Dermis microvascular lymphatic vessel endothelial cell (primary cell): ENCODE measurements at regions not wholly inside any gene's neighbourhood (a gene's known extent, or its start where the extent isn't known, plus 50 kb on each side); places are given as distances from the start of the nearest gene placed in this dataset.
A peak's percentile ranks its signal among the peaks of the same experiment; 100 is the strongest.
"Not testable (repeated sequence)": the region's sequence is repeated elsewhere in the genome, so short reads cannot be mapped to it uniquely, and the experiment has no call there.

ENCODE experiments used
- DNase-seq, 2 donors: peaks; one replicate each; pipeline versions ENCODE4 v3.0.0 to v3.0.0-alpha.2; 2010; ENCODE audit warnings: low read depth in 2 of 2

DNA sequence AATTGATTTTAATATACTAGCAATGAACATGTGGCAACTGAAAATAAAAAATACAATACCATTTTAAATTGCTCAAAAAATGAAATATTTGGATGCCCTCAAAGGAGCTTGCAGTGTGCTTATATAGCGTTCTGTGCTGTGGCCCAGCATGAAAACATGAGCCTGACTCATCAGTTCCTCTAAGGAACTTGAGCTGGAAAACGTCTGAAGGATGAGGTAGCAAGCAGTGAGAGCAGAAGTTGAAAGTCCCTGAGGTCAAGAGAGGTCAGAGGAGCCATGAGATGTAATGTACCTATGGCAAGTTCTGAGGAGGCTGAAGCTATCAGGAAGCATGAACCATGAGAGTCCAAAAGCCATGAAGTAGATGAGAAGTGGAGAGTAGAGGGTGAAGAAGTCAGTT, 59.7 kb downstream of the HMGB3 start:
- DNase-seq = no peak

DNA sequence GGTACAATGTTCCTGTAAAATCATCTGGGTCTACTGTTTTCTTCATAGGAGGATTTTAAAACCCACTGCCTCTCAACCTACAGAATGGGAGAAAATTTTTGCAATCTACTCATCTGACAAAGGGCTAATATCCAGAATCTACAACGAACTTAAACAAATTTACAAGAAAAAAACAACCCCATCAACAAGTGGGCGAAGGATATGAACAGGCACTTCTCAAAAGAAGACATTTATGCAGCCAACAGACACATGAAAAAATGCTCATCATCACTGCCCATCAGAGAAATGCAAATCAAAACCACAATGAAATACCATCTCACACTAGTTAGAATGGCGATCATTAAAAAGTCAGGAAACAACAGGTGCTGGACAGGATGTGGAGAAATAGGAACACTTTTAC, 83.2 kb downstream of the HMGB3 start:
- not testable (repeated sequence) for DNase-seq

DNA sequence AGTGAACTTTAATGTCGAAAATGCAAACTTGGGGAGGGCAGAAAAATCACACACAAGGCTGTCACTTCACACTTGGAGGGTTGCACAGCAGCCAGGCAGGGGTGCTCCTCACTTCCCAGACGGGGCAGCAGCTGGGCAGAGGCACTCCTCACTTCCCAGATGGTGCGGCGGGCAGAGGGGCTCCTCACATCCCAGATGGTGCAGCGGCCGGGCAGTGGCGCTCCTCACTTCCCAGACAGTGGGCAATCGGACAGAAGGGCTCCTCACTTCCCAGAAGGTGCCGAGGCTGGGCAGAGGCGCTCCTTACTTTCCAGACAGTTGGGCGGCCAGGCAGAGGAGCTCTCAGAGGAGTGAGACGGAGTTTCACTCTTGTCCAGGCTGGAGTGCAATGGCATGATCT, 90.6 kb downstream of the HMGB3 start:
- DNase-seq = no peak

DNA sequence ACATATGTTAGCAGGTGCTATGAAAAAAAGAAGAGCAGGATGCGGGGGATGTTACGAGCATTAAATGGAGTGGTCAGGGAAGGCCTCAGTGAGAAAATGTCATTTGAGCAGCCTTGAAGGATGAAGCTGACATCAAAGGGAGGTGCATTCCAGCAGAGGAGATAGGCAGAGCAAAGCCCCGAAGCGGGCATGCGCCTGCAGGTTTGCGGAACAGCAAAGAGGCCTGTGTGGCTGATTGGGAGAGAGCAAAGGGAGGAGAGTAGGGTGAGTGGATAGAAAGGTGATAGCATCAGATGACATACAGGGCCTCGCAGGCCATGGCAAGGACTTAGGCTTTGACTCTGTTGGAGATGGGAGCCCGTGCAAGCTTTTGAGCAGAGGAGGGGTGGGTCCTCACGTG, 95.4 kb upstream of the GPR50 start:
- no peak for DNase-seq

DNA sequence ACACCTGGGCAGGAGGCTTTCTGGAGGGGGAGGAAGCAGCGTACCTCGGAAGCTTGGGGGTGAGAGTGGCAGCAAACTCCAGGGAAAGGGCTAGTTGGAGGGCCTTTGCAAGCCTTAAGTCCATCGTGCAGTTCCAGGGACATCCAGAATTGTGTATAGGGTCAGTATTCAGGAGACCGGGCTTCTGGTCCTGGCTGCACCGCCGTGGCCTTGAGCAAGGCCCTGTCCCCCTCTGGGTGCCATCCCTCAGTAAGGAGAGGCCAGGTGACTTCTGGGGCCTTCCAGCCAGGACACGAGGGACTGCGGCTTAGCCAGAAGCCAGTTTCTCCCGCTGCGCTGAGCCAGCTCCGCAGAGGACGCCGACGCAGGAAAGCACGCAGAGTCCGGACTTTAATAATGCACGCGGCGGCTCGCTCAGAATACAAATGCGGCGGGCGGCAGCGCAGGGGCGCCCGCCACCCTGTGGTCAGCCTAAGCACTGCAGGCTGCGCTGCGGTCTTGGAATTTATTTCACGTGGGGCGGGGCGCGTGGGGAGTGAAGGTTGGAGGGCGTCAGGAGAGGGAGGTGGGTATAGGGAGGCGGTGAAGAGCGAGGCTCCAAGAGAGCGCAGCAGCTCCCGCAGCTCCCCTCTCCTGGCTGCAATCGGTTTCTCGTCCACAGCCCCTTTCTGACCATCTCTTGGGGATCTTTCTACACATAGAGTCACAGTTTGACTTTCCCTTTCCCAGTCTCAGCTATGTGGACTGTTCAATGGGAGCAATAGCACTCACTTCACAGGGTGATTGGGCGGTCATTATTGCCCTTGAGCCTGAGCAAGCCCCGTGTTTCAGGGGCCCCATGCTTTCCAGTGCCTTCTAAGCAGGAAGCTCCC, 94.1 kb upstream of the GPR50 start:
- peak; percentile 17 to 39 for DNase-seq

DNA sequence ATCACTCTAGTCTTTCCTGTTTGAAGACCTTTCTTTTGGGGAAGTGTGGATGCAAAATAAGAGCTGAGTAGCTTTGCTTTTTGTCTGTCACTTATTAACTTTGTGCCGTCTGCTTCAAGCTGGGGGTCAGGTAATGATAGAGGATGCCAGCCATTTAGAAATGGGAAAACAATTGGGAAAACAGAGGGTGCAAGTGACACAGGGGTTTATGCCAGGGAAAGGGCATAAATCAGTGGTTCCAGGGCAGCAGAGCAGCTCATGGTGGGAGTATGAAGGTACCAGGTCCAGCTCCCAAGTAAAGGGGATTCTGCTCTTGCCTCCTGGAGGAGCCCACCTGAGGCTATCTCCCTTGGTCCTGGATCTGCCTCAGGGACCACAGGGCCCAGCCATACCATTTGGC, 91.9 kb upstream of the GPR50 start:
- DNase-seq = no peak

DNA sequence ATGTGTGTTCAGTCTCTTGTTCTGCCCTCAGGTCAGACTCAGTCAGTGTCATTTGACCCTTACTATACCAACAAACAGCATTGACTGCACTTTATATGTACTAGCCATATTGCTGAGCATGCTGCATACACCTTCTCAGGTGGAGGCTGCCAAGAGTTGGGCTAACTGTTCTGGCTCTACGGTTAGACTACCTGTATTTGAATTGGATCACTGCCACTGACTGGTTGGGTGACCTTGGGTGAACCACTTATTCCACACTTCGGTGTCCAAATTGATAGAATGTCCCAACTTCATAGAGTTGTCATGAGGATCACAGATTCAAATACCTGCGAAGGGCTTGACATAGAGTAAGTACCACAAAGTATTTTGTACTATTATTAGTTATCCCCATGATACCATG, 91.2 kb upstream of the GPR50 start:
- DNase-seq = no peak

DNA sequence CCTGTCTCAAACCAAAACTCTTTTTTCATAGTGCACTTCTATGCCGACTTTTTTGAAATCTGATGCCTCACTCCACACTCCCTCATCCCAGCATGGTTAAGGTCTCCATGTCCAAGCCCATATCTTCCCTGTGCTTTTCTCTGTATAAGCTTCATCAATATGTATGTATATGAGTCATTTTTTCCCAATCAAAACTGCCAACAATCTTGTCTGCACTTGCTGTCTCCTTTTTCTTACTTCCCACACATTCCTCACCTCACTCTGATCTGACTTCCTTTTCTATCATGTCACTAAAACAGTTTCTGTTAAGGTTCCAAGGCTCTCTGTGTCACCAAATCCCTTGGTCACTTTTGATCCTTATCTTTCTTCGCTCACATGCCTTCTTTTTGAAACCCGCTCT, 88.2 kb upstream of the GPR50 start:
- no peak for DNase-seq

DNA sequence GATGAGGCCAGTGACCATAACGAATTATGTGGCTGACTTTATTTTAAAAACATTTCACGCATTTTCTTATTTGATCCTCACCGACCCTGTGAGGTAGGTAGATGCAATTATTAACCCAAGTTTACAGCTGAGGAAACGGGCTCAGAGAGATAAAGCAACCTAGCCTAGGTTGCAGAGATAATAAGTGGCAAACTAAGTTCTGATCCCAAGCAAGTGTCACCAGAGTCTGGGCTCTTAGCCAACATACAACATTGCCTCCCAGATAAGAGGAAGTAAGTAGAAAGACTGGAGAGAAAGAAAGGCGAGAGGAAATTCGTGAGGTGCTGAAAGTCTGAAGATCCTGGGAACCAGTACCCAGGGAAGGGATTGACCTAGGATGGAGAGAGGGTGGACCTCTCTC, 77.4 kb upstream of the GPR50 start:
- no peak for DNase-seq

DNA sequence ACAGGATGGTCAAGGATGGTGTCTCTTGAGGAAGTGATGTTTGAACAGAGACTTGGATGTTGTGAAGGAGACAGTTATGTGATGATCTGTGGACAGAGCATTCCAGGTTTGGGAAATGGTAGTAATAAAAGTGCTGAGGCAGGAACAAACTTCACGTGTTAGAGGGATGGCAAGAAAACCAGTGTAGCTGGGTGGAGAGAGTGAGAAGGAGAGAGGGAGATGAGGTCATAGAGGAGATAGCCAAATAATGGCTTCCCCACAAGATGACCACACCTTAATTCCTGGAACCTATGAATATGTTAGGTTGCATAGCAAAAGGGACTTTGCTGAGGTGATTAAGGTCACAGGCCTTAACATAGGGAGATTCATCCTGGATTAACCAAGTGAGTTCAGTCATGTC, 75.6 kb upstream of the GPR50 start:
- DNase-seq = no peak

DNA sequence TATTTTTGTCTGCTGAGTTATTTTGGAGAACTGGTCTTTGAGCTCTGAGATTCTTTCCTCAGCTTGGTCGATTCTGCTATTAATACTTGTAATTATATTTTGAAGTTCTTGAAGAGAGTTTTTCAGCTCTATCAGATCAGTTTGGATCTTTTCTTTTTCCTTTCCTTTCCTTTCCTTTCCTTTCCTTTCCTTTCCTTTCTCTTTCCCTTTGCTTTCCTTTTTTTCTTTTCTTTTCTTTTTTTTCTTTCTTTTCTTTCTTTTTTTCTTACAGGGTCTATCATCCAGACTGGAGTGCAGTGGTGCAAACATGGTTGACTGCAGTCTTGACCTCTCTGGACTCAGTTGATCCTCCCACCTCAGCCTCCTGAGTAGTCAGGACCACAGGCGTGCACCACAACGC, 63.2 kb upstream of the GPR50 start:
- not testable (repeated sequence) for DNase-seq
